NCI-H1436 treated with DMSO at 0.1 percent for 48 hours (cell line): ENCODE measurements at regions not wholly inside any gene's neighbourhood (a gene's known extent, or its start where the extent isn't known, plus 50 kb on each side); places are given as distances from the start of the nearest gene placed in this dataset.

ENCODE experiments used
- DNase-seq: peaks from one replicate; lab custom pipeline; 2025; lab: John Stamatoyannopoulos, UW

GRCh38 chr10:128662520-128662919 is 536.3 kb upstream of the MKI67 start:
- DNase-seq: no peak

- no peak for DNase-seq
These were observed 538.5 kb upstream of the MKI67 start for GRCh38 chr10:128664729-128665128.

- DNase-seq: no peak
These were observed 549.2 kb upstream of the MKI67 start for GRCh38 chr10:128675405-128675804.

- no peak for DNase-seq
These were observed 553.9 kb upstream of the MKI67 start for GRCh38 chr10:128680116-128680515.

GRCh38 chr10:128684215-128684614 is 558.0 kb upstream of the MKI67 start:
- no peak for DNase-seq

- DNase-seq: no peak
These were observed 560.5 kb upstream of the MKI67 start for GRCh38 chr10:128686630-128687278.

- no peak for DNase-seq
These were observed 561.2 kb upstream of the MKI67 start for GRCh38 chr10:128687408-128687807.

- DNase-seq: no peak
These were observed 561.8 kb upstream of the MKI67 start for GRCh38 chr10:128687927-128688549.

GRCh38 chr10:128689667-128690066 is 563.4 kb upstream of the MKI67 start:
- DNase-seq: no peak

- DNase-seq: no peak
These were observed 567.4 kb upstream of the MKI67 start for GRCh38 chr10:128693493-128694131.

GRCh38 chr10:128694168-128694850 is 568.1 kb upstream of the MKI67 start:
- DNase-seq: no peak

GRCh38 chr10:128694851-128695725 is 568.9 kb upstream of the MKI67 start:
- DNase-seq: no peak

GRCh38 chr10:128695931-128696330 is 569.7 kb upstream of the MKI67 start:
- no peak for DNase-seq

GRCh38 chr10:128697437-128697836 is 571.2 kb upstream of the MKI67 start:
- no peak for DNase-seq

- no peak for DNase-seq
These were observed 575.2 kb upstream of the MKI67 start for GRCh38 chr10:128701381-128701780.

- no peak for DNase-seq
These were observed 575.6 kb upstream of the MKI67 start for GRCh38 chr10:128701837-128702236.

- DNase-seq: no peak
These were observed 578.5 kb upstream of the MKI67 start for GRCh38 chr10:128704716-128705115.

- DNase-seq: no peak
These were observed 582.0 kb upstream of the MKI67 start for GRCh38 chr10:128708182-128708581.

- DNase-seq: no peak
These were observed 583.5 kb upstream of the MKI67 start for GRCh38 chr10:128709686-128710085.

- no peak for DNase-seq
These were observed 584.0 kb upstream of the MKI67 start for GRCh38 chr10:128710098-128710797.

GRCh38 chr10:128710798-128711183 is 584.6 kb upstream of the MKI67 start:
- no peak for DNase-seq
